ENCODE measurements at regions not wholly inside any gene's neighbourhood (a gene's known extent, or its start where the extent isn't known, plus 50 kb on each side); places are given as distances from the start of the nearest gene placed in this dataset.

DNA sequence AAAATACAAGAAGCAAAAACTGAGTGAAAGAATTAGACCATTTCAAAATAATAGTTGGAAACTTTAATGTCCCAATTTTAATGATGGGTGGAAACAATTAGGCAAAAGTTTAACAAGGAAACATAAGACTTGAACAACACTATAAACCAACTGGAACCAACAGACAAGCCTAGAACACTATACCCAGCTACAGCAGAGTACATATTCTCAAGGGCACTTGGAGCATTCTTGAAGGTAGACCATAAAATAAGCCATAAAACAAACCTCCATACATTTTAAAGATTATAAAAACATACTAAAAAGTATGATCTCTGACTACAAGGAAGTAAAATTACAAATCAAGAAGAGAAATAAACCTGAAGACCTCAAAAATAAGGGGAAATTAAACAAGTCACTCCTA lies 616.7 kb downstream of the SUCLG1 start:
- no peak for TF ChIP-seq POLR2A (IDR thresholded peaks at IDR 0.05)
- TF ChIP-seq, protein P1, sequence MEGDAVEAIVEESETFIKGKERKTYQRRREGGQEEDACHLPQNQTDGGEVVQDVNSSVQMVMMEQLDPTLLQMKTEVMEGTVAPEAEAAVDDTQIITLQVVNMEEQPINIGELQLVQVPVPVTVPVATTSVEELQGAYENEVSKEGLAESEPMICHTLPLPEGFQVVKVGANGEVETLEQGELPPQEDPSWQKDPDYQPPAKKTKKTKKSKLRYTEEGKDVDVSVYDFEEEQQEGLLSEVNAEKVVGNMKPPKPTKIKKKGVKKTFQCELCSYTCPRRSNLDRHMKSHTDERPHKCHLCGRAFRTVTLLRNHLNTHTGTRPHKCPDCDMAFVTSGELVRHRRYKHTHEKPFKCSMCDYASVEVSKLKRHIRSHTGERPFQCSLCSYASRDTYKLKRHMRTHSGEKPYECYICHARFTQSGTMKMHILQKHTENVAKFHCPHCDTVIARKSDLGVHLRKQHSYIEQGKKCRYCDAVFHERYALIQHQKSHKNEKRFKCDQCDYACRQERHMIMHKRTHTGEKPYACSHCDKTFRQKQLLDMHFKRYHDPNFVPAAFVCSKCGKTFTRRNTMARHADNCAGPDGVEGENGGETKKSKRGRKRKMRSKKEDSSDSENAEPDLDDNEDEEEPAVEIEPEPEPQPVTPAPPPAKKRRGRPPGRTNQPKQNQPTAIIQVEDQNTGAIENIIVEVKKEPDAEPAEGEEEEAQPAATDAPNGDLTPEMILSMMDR (IDR thresholded peaks at IDR 0.05) = no peak
